Rectal smooth muscle tissue (tissue), 1 donor: ENCODE measurements at regions not wholly inside any gene's neighbourhood (a gene's known extent, or its start where the extent isn't known, plus 50 kb on each side); places are given as distances from the start of the nearest gene placed in this dataset.

Experiments
- H3K27ac ChIP-seq: one replicate; pipeline ENCODE4 v1.7.0; 2013; ENCODE audit warnings: low read depth, low read length, inconsistent platforms
- H3K27me3 ChIP-seq: one replicate; pipeline ENCODE4 v1.7.0; 2013; ENCODE audit warnings: low read length; ENCODE audit not compliant: control insufficient read depth, insufficient read depth
- H3K36me3 ChIP-seq: one replicate; pipeline ENCODE4 v1.7.0; 2013; ENCODE audit warnings: low read length; ENCODE audit not compliant: control insufficient read depth, insufficient read depth
- H3K4me1 ChIP-seq: one replicate; pipeline ENCODE4 v1.7.0; 2013; ENCODE audit warnings: low read length; ENCODE audit not compliant: control insufficient read depth, insufficient read depth
- H3K4me3 ChIP-seq: one replicate; pipeline ENCODE4 v1.7.0; 2013; ENCODE audit warnings: low read length
- H3K9ac ChIP-seq: one replicate; pipeline ENCODE4 v1.7.0; 2013; ENCODE audit warnings: low read length

DNA sequence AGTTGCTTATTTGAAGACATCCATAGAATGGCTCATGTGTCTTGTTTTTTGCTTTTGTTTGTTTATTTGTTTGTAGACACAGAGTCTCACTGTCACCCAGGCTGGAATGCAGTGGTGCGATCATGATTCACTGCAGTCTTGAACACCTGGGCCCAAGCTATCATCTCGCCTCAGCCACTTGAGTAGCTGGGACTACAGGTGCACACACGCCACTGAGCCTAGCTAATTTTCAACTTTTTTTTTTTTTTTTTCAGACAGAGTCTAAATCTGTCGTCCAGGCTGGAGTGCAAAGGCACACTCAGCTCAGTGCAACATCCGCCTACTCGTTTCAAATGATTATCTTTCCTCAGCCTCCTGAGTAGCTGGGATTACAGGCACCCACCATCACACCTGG is 83.3 kb upstream of the KLF6 start:
- no peaks in the 10 kb centered on the region for H3K36me3 ChIP-seq
- H3K4me3 ChIP-seq: no peak overlapping the region
- H3K4me1 ChIP-seq: no peaks in the 10 kb centered on the region
- no peak overlapping the region for H3K9ac ChIP-seq
- H3K27ac ChIP-seq: no peak overlapping the region
- no peaks in the 10 kb centered on the region for H3K27me3 ChIP-seq

DNA sequence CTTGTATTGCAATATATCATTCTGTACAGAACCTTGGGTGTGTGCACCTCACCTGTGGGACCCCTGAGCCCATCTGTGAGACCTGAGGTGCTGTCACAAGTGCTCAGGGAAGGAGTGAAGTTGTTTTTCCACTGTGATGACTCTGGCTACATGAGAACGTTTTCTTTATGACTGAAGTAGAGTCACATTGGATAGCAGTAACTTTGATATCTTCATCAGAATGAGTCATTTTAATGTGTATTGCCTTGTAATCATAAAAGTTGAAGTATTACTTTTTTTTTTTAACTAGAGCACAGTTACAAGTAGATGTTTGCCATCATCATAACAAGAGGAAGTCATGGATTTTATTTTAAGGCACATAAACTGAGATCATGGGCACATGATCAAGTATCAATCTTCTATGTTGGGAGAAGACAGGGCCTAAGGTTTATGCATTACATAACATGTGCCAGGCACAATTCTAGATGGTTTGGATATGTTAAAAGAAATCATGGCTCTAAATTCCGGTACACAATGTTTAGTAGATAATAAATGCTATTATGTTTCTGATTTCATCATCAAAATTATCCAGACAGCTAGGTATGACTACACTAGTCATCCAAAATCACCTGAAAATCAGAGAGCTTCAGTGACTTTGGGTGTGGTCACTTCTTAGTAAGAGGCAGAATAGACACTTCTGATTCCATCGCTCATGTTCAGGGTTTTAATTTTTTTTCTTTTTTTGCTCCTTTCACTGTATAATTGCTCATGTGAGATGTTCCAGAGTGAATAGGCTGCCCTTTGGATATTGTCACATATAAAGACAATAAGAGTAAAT is 82.7 kb upstream of the KLF6 start:
- Histone ChIP-seq H3K4me1 (no peaks in the 10 kb centered on the region), H3K36me3 (no peaks in the 10 kb centered on the region), H3K27me3 (no peaks in the 10 kb centered on the region), H3K4me3 (no peak overlapping the region), H3K9ac (no peak overlapping the region), H3K27ac (no peak overlapping the region)

DNA sequence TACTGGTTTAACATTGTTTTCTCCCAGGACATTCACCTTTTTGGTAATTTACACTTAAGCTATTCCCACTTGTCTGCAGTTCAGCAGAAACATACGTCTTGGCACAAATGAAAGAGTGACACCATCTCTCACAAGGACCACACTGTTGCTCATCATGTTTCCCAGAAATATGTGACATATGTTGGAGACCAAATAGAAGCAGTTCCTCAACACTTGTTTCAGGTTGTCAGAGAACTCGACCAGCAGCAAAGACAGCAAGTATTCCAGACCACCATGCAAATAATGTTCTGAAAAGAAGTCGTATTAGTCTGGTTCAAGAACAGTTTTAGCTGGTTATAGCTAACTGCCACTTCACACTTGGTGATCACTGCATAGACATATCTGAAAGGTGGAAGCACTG is 81.3 kb upstream of the KLF6 start:
- Histone ChIP-seq H3K4me1 (no peaks in the 10 kb centered on the region), H3K36me3 (no peaks in the 10 kb centered on the region), H3K4me3 (no peak overlapping the region), H3K9ac (no peak overlapping the region), H3K27ac (no peak overlapping the region), H3K27me3 (no peaks in the 10 kb centered on the region)

DNA sequence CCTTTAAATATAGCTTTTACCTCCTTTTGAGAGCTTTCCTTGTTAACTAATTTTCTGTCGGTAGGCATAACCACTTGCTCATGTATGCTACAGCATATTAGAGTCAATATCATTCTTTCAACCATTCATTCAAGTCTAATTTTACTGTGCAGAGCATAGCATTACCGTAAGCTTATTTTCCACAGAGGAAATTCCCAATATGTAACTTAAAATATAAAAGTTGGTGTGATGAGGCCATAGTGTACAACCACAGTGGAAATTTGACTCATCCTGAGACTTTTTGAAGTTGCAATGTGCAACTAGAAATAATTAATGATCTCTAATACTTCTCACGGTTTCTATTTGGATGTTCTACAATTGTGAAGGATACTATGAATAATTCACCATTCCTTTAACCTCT is 80.6 kb upstream of the KLF6 start:
- no peak overlapping the region for H3K4me3 ChIP-seq
- no peaks in the 10 kb centered on the region for H3K27me3 ChIP-seq
- H3K9ac ChIP-seq: no peak overlapping the region
- no peak overlapping the region for H3K27ac ChIP-seq
- H3K4me1 ChIP-seq: no peaks in the 10 kb centered on the region
- no peaks in the 10 kb centered on the region for H3K36me3 ChIP-seq

GRCh38 chr10:3861795-3862194 is 76.8 kb upstream of the KLF6 start:
- Histone ChIP-seq H3K4me3 (no peak overlapping the region), H3K27ac (no peak overlapping the region), H3K9ac (no peak overlapping the region), H3K27me3 (no peaks in the 10 kb centered on the region), H3K36me3 (no peaks in the 10 kb centered on the region), H3K4me1 (no peaks in the 10 kb centered on the region)

DNA sequence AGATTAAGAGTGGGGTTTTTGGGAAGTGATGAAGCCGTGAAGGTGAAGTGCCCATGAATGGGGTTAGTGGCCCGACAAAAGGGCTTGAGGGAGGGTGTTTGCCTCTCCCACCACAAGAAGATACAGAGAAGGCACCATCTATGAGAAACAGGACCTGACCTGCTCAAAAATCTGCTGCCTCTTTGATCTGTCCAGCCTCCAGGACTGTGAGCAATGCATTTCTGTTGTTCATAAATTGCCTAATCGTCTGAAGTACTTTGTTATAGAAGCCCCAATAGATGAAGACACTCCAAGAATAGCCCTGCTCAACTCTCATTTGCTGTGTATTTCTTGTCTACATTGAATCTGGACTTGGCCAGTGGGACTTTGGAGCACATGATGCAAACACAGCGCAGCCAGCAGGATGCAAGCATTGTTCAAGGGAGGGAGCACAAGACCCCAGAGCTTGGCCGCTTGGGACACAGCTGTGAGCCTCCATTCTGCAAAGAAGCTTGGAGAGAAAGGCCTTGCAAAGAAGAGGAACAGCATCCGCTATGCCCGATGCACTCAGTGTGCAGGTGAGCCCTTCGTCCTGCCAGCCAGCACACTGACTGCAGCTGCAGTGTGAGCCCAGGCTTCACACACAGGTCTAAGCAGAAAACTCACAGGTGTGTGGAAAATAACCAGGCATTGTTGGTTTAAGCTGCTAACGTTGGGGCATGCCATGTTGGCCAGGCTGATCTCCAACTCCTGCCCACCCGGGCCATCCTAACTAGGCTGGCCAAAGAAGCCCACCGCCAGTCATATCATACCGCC is 73.2 kb upstream of the KLF6 start:
- H3K27me3 ChIP-seq: no peaks in the 10 kb centered on the region
- no peak overlapping the region for H3K9ac ChIP-seq
- H3K36me3 ChIP-seq: no peaks in the 10 kb centered on the region
- H3K4me1 ChIP-seq: peaks cover 11% of the 10 kb centered on the region
- no peak overlapping the region for H3K4me3 ChIP-seq
- H3K27ac ChIP-seq: no peak overlapping the region

DNA sequence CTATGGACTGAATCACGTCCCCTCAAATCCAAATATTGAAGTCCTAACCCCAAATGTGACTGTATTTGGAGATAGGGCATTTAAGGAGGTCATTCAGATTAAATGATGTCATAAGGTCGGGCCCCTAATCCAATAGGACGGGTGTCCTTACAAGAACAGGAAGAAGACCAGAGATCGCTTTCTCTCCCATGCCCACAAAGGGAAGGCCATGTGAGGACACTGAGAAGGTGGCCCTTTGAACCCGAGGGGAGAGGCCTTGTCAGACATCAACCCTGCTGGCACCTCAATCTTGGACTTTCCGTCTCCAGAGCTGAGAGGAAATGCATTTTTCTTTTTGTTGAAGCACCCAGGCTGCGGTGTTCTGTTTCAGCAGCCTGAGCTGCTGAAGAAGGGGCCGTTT is 72.3 kb upstream of the KLF6 start:
- no peak overlapping the region for H3K9ac ChIP-seq
- peaks cover 19% of the 10 kb centered on the region for H3K4me1 ChIP-seq
- H3K4me3 ChIP-seq: no peak overlapping the region
- H3K36me3 ChIP-seq: no peaks in the 10 kb centered on the region
- no peak overlapping the region for H3K27ac ChIP-seq
- no peaks in the 10 kb centered on the region for H3K27me3 ChIP-seq

- Histone ChIP-seq H3K27ac (no peak overlapping the region), H3K4me1 (peaks cover 25% of the 10 kb centered on the region), H3K27me3 (no peaks in the 10 kb centered on the region), H3K4me3 (no peak overlapping the region), H3K9ac (no peak overlapping the region), H3K36me3 (no peaks in the 10 kb centered on the region)
Observed at GRCh38 chr10:3856593-3856992, 71.6 kb upstream of the KLF6 start.

DNA sequence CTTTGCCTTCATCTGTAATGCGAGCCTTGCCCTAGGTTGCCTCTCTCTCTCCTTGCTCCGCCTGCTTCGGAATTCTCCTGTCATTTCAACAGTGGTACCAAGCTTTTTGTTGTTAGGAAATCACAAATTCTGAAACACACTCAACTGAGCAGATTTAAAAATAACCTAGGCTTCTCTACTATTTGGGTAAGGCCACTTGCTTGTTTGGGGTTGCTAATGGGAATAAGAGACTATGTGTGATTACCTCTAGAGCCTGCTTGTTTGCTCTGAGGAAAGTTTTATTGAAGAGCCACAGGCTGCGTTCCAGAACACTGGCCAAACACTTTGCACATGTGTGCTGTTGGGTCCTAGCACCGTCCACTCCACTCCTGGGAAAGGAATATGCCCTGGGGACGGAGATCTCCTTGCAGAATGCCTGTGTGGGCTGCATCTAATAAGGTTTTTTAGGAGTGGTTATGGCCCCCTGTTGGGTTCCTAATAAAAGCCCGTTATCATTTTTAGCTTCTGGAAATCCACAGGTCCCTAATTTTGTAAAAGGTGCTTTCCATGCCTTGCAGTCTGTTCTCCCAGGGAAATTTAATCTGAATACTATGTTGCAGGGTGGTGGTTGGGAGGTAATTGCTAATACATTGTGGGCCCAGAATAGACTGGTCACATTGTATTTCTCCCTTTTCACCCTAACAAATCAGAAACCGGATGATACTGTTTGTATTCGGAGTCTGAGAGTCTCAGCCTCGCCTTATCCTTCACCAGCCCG is 68.7 kb upstream of the KLF6 start:
- no peaks in the 10 kb centered on the region for H3K36me3 ChIP-seq
- peak overlapping the region; percentile 14 for H3K9ac ChIP-seq
- peak overlapping the region; percentile 33 for H3K4me3 ChIP-seq
- H3K4me1 ChIP-seq: peaks cover 26% of the 10 kb centered on the region
- H3K27me3 ChIP-seq: no peaks in the 10 kb centered on the region
- peak overlapping the region; percentile 94 for H3K27ac ChIP-seq

- Histone ChIP-seq H3K9ac (peak overlapping the region; percentile 14), H3K36me3 (no peaks in the 10 kb centered on the region), H3K27me3 (no peaks in the 10 kb centered on the region), H3K4me3 (peak overlapping the region; percentile 33), H3K27ac (peak overlapping the region; percentile 94), H3K4me1 (peaks cover 26% of the 10 kb centered on the region)
Observed at GRCh38 chr10:3853016-3853415, 68.0 kb upstream of the KLF6 start.

GRCh38 chr10:3852147-3852904 is 67.3 kb upstream of the KLF6 start:
- Histone ChIP-seq H3K9ac (no peak overlapping the region), H3K4me3 (no peak overlapping the region), H3K36me3 (no peaks in the 10 kb centered on the region), H3K27me3 (no peaks in the 10 kb centered on the region), H3K27ac (peak overlapping the region; percentile 94), H3K4me1 (peaks cover 26% of the 10 kb centered on the region)
